CD4-positive, alpha-beta T cell treated with Interleukin-4 for 1 hour (primary cell): ENCODE measurements at regions not wholly inside any gene's neighbourhood (a gene's known extent, or its start where the extent isn't known, plus 50 kb on each side); places are given as distances from the start of the nearest gene placed in this dataset.
A peak's percentile ranks its signal among the peaks of the same experiment; 100 is the strongest.

ENCODE experiments used
- DNase-seq, 2 donors: peaks; one replicate each; pipeline ENCODE4 v3.0.0-alpha.2; 2020 to 2022

DNA sequence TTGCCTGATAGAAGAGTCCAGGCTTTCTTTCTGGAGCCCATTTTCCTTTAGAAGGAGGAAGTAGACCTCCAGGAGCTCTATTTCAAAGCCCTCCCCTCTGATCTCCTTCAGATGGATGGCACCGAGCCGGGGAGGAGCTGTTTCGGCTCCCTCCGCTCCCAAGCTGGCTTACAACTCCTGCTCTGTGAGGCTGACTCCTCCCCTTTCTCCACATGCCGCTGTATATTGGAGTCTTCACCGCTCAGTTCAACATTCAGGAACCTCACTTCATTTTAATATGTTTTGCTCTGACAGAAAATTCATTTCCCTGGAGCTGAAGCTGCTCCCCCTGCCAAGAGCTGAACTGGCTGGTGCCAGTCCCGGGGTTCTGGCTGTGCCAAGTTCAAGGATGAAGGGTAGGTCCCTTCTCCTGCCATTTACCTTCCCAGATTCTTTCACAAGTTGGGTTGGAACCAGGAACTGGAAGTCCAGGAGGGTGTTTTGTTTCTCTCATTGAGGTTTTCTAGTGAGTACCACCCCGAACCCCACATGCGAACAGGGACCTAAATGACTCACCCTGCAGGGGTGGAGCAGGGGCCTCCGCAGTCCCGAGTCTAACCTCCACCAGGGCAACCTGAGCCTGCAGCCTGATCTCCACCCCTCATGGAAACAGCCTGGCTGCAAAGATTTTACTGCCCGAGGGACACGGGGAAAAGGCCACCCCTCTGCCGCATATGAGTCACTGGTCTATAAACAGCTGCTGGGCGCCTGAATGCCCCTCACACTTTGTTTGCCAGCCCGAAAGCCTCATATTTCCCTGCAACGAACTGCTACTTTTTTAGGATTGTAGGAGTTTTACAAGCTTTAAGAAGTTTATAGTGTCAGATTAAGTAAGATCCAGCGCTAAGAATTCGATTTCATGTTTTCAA is 68.6 kb upstream of the FOXA2 start:
- DNase-seq, result no peak

DNA sequence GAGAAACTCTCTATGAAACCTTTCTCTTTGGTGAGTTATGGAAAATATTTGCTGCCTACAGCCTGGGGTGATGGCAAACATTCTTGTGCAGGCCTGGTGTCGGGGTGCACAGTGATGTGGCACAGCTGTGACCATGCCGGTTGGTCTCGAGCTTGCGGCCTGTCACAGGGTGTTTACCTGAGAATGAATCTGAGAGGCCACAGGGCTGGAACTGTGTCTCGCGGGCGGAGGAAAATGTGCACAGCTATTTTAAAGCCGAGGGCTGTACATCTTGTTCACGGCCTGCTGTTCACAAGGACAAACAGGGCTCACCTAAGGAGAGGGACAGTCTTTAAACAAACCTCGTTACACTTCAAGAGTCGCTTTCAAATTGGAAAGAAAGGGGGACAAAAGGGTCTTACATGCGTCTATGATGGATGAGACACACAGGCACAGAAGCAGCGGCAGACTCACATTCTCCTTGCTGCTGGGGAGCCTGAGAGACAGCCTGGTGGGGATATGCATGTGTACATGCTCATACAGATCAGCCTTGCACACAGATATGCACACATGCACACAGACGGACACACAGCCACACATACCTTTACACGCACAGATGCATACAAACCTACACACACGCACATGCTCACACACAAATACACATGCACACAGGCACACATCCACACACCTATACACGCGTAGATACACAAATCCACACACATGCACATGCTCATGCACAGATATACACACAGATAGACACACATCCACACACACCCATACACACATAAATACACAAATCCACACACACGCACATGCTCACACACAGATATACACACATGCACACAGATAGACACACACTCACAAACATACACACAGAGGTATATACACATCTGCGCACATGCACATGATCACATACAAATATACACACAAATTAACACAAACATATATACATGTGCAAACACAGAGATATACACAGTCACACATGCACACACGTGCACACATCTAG is 69.6 kb upstream of the FOXA2 start:
- DNase-seq, result no peak

DNA sequence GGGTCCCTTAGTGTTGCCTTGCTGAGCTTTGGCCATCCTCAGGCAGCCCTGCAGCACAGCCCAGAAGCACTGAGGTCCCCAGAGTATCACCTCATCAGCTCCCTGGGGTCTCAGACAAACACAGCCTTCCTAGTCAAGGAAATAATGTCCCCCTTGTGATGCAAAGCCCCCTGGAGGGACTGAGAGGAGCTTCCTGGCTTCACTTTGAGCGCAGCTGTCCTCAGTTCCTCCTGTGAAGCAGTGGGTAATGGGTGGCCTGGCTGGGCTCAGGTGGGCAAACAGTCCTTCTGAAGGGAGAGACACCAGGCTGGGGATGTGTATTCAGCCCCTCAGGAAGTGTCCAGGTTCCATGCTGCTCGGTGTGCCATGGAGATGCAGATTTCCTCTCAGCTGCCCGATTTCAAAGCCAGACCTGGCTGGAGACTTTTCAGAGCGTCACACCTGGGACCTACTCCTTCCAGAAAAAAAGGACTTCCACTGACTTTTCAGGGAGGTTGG is 79.2 kb upstream of the FOXA2 start:
- no peak for DNase-seq

DNA sequence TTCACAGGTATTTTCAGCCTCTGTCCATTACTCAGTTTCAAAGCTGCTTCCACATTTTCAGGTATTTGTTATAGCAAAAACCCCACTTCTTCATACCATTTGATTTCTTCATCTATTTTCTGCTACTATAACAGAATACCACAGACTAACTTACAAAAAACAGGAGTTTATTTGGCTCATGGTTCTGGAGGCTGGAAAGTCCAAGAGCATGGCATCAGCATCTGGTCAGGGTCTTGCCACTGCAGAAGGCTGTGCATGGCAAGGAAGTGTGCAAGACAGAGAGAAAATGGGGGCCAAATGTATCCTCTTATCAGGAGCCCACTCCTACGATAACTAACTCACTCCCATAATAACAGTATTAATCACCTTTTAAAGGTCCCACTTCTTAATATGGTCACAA is 82.8 kb upstream of the FOXA2 start:
- no peak for DNase-seq

DNA sequence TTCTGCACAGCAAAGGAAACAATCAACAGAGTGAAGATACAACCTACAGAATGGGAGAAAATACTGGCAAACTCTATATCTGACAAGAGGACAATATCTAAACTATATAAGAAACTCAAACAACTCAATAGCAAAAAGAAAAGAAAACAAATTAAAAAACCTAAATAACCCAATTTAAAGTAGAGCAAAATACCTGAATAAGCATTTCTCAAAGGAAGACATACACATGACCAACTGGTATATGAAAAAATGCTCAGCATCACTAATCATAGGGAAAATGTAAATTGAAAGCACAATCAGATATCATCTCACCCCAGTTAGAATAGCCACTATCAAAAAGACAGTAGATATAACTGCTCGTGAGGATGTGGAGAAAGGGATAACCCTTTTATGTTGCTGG is 87.8 kb upstream of the FOXA2 start:
- no peak for DNase-seq

DNA sequence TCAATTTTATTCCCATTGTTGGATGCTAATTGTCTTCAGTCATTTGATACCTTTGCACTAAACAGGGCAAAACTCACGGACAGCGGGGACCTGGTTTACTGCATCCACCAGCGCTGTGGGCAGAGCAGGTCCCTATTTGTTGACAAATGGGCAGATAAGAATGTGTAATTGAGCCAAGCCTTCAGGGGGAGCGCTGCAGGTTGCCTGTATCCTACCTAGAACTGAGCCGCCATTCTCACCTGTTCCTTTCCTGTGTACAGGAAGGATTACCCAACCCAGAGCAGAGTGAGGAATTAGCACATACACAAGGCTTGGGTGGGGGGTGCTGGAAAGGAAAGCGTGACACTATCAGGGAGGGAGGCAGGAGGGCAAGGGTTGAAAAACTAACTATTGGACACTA is 89.1 kb upstream of the FOXA2 start:
- no peak for DNase-seq

DNA sequence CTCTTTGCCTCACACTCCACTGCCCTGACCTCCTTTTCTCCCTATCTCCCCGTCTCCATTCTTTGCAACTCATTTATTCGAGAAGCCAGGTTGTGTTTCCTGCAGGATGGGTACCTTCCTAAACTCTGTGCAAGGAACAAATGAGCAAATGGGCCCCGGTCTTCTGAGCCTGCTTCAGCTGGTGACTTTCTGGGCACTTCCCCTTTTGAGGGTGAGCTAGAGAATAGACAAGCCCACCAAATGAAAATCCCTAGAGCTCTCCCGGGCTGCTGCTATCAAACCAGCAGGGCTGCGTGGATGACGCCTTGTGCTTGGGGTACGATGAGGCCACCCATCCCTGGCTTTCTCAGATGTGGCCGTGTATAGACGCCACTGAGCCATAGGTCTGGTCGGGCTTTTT is 91.0 kb upstream of the FOXA2 start:
- DNase-seq, result no peak

DNA sequence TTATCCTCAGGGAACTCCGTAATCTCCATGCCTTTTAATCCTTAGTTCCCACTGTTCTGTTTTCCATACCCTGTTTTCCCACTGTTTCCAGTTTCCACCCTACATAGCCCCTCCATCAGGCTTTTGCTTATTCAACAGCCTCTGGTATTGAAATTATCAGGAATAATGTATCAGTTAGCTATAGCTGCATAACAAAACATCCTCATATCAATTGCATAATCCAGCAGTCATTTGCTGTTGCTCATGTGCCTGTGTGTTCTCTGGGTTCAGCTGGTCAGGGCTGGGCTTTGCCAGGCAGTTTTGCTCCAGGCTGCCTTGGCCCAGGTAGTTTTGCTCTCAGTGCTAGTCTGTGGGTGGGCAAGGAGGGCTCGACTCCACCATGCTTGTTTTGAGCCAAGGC is 94.3 kb upstream of the FOXA2 start:
- no peak for DNase-seq

DNA sequence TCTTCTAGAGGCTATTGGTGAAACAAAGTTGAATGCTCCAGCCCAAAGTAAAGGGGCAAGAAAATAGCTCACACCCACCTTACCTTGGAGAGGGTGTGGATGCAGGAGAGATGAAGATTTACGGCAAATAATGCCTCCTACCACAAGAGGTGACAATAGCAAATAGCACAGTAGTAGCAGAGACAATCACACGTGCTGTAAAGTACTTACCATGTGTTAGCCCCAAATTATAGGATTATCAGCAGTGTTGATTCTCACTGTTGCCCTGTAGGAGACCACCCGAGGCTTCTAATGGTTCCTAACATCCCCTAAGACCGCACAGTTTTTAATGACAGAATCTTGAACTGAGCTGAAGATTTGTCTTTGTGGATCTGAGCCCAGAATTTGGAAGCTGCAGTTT is 94.8 kb upstream of the FOXA2 start:
- DNase-seq, result no peak

DNA sequence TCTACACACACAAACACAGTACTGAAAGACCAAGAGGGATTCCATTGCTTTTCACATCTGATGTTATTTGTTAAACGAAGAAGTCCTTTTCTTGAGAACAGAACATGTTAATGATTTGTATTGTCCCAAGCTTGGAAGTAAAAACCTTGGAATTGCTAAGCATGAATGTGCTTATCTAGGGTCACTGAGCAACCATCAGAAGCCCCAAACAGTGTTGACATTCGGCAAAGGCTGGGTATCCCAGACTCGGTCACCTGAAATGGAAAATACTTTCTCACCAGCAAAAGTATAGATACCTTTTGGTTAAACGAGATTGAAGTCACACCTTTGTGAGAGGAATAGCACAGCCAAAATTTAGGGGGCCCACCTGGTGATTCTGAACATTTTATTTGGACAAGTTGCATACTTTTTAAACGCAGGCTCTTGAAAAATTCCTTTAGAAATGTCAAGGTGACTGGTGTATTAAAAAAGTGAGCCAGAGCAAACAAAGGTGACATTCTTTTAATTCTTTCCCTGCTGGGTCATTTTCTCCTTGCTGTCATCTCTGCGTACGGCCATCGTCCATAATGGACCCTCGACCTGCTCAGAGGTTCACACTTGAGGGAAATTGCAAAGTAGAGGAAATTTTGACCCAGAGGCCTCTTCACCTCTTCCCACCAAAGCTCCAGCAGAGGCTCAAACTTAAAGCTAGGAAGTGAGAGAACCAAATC is 95.8 kb upstream of the FOXA2 start:
- no peak for DNase-seq

DNA sequence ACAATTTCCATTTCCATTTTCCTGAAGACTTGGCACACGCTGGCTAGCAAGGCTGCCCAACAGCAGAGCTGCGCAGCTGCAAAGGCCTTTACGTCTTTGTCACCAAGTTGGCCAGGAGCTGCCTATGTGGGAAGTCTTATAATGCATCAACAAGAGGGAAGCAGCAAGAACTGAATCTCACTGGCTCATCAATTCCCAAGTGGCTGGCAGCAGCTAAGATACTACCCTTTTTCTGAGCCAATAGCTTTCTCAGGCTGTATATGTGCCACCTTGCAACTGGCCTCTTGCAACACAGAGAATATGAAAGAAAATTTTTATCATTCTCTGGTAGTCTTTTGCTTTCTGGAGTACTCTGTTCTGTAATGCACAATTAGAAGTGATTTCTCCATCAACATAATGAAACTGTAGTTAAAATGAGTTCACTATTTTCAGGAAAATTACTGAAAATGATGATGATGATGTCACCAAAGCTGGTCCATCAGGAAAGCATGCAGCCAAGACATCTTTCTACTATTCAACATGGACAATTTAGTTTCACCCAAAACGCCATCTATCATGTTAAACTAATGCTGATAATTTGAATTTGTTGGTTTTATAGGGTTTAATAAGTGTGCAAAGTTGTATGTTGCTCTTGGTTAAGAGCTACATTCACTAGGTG is 97.3 kb upstream of the FOXA2 start:
- DNase-seq, result no peak

DNA sequence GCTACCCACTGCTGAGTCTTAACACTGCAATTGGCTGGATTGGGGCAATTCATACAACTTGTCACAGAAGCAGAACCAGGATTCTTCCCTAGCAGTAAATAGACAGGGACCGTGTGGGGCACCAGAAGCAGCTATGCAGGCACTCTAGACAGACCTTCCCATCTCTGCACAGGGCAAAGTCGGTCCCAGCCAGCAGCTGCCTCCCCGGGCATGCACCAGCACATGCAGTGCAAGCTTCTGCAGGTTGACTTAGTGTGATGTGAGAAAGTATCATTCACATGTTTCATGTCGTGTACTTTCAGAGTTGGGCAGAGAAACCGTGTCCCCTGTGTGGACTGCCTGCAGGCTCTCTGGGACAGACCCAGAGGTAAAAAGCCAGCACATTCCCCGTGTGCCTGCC is 98.0 kb upstream of the FOXA2 start:
- no peak for DNase-seq

DNA sequence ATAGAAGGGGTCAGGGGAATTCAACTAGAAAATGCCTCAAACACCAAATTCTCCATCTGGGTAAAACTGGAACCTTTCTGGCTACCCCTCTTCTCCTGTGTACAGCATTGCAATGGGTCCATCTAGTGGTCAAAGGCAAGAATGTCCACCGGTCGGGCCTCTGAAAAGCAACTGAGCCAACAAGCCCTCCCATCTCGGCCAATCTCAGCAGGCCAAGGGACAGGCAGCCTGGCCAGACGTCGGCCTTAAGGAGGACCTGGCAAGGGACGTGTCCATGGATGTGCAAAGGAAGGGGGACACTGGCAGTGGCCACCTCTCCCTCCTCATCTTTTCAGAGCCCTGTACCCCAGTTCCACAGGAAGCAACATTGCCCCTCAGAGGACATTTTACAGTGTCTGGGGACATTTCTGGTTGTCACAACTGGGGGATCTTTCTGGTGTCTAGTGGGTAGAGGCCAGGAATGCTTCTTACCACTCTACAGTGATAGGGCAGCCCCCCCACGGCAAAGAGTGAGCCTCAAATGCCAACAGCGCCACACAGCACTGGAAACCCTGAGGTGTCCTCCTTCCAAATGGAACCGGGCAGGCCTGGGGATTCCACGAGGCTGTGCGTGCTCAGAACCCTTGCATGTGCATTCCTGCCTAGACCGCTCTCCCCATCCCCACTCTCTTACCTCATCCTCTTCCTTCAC is 99.8 kb upstream of the FOXA2 start:
- DNase-seq, result peak; percentile 6 to 48

DNA sequence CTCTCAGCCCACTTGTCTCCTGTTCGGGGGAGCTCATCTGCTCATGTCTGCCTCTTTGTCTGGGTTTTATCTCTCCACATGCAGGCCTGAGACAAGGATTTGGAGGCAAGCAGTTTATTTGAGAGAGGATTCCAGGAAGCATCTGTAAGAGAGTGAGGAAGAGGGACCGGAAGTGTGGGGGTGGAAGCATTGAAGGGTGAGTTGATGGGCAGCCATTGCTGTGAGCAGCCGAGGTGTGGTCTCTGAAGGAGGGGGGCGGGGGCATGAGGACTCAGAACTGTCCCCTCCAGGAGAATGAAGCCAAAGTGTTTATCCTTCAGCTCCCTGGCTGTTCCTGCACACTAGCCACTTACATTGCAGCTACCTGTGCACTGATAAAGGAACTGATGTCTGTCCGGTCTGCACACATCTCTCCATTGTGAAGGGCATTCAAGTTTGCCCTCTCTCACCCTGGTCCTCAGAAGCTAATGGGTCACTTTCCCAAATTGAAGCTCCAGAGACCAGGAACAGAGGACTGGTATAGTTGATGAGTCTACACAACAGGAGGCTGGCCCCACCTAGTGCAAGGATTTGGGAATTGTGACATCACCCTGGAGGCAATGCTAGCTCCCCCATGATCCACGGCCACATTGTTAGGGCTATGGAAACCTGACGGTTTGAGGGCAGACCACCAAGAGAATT is 100.5 kb upstream of the FOXA2 start:
- DNase-seq, result no peak

DNA sequence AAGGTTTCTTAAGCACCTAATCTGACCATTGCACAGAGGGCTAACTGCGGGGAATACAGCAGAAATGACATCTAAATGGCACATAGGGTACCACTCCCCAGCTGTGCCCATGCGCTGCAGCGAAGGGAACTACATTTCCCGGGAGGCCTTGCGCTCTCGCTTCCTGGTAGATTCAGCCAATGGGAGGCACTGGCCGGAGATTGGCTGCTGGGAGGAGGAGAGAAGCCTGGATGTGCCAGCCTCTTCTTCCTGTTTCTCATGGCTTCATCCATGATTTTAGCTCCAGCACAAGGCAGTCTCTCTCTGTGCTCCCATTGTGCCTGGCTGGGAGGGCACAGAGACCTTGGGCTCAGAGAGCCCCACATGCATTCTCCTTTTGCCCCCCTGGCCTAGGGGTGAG is 101.7 kb upstream of the FOXA2 start:
- DNase-seq, result no peak

DNA sequence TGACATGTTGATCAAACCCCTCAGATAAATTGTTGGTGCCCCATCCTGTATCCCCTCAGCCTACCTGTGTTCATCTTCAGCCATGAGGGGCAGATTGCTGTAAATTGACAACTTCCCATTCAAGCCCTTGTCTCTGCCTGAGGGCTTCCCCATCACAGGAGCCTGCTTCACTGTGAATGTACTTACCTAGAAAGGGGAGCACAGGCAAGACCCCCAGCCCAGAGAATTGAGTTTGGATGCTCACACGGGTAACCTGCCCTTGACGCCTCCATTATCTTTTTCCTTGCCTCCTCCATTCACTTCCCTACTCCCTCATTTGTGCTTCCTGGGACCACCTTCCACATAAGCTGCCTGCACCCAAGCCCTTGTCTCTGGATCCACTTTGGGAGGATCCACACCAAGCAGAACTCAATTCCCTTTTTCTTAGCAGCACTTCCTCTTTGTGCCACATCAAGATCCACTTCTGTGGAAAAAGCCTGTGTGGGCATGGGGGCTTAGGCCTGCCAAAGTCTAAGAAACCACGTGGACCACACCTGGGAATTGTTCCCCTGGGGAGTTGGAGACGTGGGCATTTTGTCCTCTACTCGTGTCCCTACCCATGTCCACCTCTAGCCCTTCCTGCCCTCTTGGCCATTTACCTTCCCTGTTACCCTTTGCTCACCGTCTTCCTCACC is 103.4 kb upstream of the FOXA2 start:
- no peak for DNase-seq

DNA sequence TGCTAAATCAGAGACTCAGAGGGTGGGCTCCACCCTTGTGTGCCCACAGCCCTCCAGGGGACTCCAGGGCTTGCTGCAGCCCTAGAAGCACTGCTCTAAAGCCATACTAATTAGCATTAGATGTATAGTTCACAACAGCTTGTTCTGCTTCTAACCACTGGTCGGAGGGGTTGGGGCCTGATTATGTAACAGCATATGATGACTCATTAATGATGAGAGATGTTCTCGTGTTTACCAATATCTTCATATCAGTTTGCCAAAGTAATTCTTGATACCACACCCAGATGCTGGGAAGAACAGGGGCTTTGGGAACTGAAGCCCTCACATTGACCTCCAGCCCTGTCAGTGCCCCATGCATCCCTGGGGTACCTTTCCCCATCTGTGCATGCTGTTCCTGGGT is 104.1 kb upstream of the FOXA2 start:
- no peak for DNase-seq

DNA sequence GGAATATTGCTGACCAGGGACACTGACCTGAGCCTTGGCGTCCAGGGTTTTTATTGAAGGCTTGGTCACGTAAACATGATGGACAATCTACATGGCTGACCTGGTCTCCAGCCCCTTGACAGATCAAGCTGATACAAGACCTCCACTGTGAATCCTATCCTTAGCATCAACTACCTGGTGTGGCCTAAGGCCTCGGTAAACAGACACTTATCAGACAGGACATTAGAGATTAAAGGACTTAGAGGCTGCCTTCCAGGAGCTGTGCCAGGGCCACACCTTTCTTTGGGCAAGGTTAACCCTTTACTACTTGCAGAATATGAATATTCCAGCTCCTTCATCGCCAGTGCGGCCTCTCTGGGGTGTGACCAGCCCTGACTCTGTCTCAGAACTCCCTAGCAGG is 104.9 kb upstream of the FOXA2 start:
- no peak for DNase-seq

DNA sequence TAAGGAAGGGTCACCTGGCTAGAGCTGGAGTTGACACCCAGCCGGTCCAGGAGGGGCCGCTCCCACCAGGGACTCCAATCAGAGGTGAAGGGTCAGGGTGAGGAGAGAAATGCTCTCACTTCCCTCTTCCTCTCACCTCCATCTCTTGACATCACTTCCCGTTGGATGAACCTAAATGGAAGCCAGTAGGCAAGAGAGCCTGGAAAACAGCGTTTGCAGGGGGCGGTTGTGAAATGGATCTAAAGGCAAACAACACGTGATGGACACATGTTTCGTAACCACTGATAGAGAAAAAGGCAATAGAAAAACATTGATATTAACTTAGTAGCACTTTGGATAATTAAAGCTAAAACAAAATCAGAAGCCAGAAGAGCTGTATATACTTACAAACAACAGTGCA is 105.6 kb upstream of the FOXA2 start:
- DNase-seq, result no peak

DNA sequence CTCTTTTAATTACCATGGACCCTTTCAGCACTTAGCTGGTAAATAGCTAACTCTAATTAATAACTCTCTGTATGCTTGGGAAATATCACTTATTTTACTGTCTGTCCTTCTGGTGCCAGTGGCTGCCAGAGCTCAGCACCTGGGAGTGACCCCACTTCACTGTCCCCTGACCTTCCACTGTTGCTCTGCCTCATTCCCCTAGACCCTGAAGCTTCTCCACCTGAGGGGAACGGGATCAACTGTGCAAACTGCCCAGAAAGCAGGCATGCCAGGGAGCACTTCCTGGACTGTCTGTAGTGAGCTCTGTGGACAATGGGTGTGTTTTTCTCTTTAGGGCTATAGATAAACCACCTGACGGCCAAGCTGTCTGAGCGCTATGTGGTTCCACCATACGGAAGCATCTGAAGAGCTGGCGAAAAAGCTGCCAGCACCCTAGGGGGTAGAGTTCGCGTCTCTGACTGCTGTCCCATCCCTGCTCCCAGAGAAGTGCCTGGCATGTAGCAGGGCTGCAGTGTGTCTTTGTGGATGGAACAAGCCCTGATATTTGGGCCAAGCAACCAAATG is 106.3 kb upstream of the FOXA2 start:
- DNase-seq, result no peak
